CD4-positive, alpha-beta T cell (primary cell): ENCODE measurements at regions not wholly inside any gene's neighbourhood (a gene's known extent, or its start where the extent isn't known, plus 50 kb on each side); places are given as distances from the start of the nearest gene placed in this dataset.

Source experiments
- ATAC-seq: fragments of 200-7000 bp; cut with Tn5 transposase; one replicate; pipeline ENCODE4 v1.10.0; 2022; ENCODE audit warnings: mild to moderate bottlenecking; ENCODE audit not compliant: poor library complexity
- CTCF ChIA-PET: fragments of 350-600 bp; sonication (Branson Sonifier 250); formaldehyde crosslinking; loops from one replicate; lab custom pipeline; 2021; ENCODE audit warnings: antibody characterized with exemption, inconsistent platforms; lab: Charles Lee
- POLR2A ChIA-PET: fragments of 350-600 bp; sonication (Branson Sonifier 250); formaldehyde crosslinking; loops from one replicate; lab custom pipeline; 2021; ENCODE audit warnings: antibody characterized with exemption, inconsistent platforms; lab: Charles Lee
- DNase-seq, 14 experiments: peaks; one replicate each; pipeline ENCODE4 v3.0.0-alpha.2; 2013 to 2020; ENCODE audit warnings: mixed read lengths in 2 of 14
- H3K27ac ChIP-seq, 2 donors: one replicate each; pipeline versions ENCODE4 v1.5.1 to v1.7.0; 2013; ENCODE audit warnings: low read length in 2 of 2, low read depth in 1 of 2, mild to moderate bottlenecking in 1 of 2
- H3K27me3 ChIP-seq, 2 experiments: 1 replicate in 1 of 2; 2 replicates in 1 of 2; pipeline versions ENCODE4 v1.6.1 to v1.7.0; 2013; ENCODE audit warnings: low read length in 2 of 2, control low read depth in 1 of 2, mild to moderate bottlenecking in 1 of 2, moderate library complexity in 1 of 2; ENCODE audit not compliant: insufficient read depth in 2 of 2, control insufficient read depth in 1 of 2
- H3K36me3 ChIP-seq: one replicate; pipeline ENCODE4 v1.6.1; 2013; ENCODE audit warnings: low read length, control low read depth; ENCODE audit not compliant: insufficient read depth
- H3K4me1 ChIP-seq: one replicate; pipeline ENCODE4 v1.6.1; 2013; ENCODE audit warnings: low read length, control low read depth; ENCODE audit not compliant: insufficient read depth
- H3K4me3 ChIP-seq: one replicate; pipeline ENCODE4 v1.5.1; 2013; ENCODE audit warnings: mild to moderate bottlenecking, low read length, moderate library complexity
- H3K9me3 ChIP-seq, 2 experiments: 1 replicate in 1 of 2; 2 replicates in 1 of 2; pipeline versions ENCODE4 v1.6.1 to v1.7.0; 2013; ENCODE audit warnings: low read length in 2 of 2, mild to moderate bottlenecking in 2 of 2, control low read depth in 1 of 2, moderate library complexity in 1 of 2; ENCODE audit not compliant: control insufficient read depth in 1 of 2, insufficient read depth in 1 of 2
- H3K27ac Mint-ChIP-seq: one replicate; pipeline ENCODE4 v1.8.0; 2020; ENCODE audit warnings: mixed read lengths
- H3K27me3 Mint-ChIP-seq: one replicate; pipeline ENCODE4 v1.8.0; 2021; ENCODE audit warnings: mixed read lengths
- H3K36me3 Mint-ChIP-seq: one replicate; pipeline ENCODE4 v1.8.0; 2021; ENCODE audit warnings: low read depth, mixed read lengths
- H3K4me1 Mint-ChIP-seq: one replicate; pipeline ENCODE4 v1.8.0; 2021; ENCODE audit warnings: low read depth, mixed read lengths
- H3K4me3 Mint-ChIP-seq: one replicate; pipeline ENCODE4 v1.8.0; 2020; ENCODE audit warnings: mild to moderate bottlenecking, mixed read lengths
- H3K9me3 Mint-ChIP-seq: one replicate; pipeline ENCODE4 v1.8.0; 2020; ENCODE audit warnings: mixed read lengths
- CTCF ChIP-seq: fragments of 200-600 bp; IDR thresholded peaks from one replicate; pipeline ENCODE4 v1.8.0; 2022; ENCODE audit warnings: antibody characterized with exemption, mild to moderate bottlenecking
- intact Hi-C, 2 experiments: fragments of 100-400 bp; cut with DNase I in 1 of 2; cut with micrococcal nuclease in 1 of 2; formaldehyde crosslinking; loops; one replicate each; pipeline versions ENCODE4 v1.15.1 to v1.9.0; 2023 to 2025; cut with DNase I, micrococcal nuclease

GRCh38 chr20:34163307-34163706, 51.3 kb upstream of the EIF2S2 start:
- H3K27me3 Mint-ChIP-seq: no peaks in the 10 kb centered on the region
- Histone ChIP-seq H3K27ac (no peak overlapping the region), H3K4me3 (no peak overlapping the region), H3K4me1 (no peaks in the 10 kb centered on the region), H3K36me3 (no peaks in the 10 kb centered on the region), H3K27me3 (no peaks in the 10 kb centered on the region), H3K9me3 (no peaks in the 10 kb centered on the region)
- H3K4me1 Mint-ChIP-seq: no peaks in the 10 kb centered on the region
- ATAC-seq (no peak), DNase-seq (no peak)
- CTCF ChIA-PET: no interaction called here
- no peak overlapping the region for H3K4me3 Mint-ChIP-seq
- no peaks in the 10 kb centered on the region for H3K36me3 Mint-ChIP-seq
- POLR2A ChIA-PET: no interaction called here
- intact Hi-C loops: no loop called here
- H3K9me3 Mint-ChIP-seq: no peaks in the 10 kb centered on the region
- H3K27ac Mint-ChIP-seq: no peak overlapping the region
- TF ChIP-seq CTCF: no peak

GRCh38 chr20:34164381-34164984, 52.4 kb upstream of the EIF2S2 start:
- Histone ChIP-seq H3K36me3 (no peaks in the 10 kb centered on the region), H3K27ac (no peak overlapping the region), H3K4me1 (no peaks in the 10 kb centered on the region), H3K27me3 (no peaks in the 10 kb centered on the region), H3K4me3 (no peak overlapping the region), H3K9me3 (no peaks in the 10 kb centered on the region)
- CTCF ChIA-PET: no interaction called here
- POLR2A ChIA-PET: no interaction called here
- DNase-seq: no peak
- intact Hi-C loops: no loop called here
- no peak for TF ChIP-seq CTCF
- no peak for ATAC-seq
- Mint-ChIP-seq H3K27ac (no peak overlapping the region), H3K4me1 (no peaks in the 10 kb centered on the region), H3K9me3 (no peaks in the 10 kb centered on the region), H3K36me3 (no peaks in the 10 kb centered on the region), H3K4me3 (no peak overlapping the region), H3K27me3 (no peaks in the 10 kb centered on the region)

GRCh38 chr20:34165018-34165619, 53.1 kb upstream of the EIF2S2 start:
- H3K27ac ChIP-seq: no peak overlapping the region
- no peaks in the 10 kb centered on the region for H3K4me1 ChIP-seq
- intact Hi-C loops: no loop called here
- DNase-seq (no peak), ATAC-seq (no peak)
- POLR2A ChIA-PET: no interaction called here
- CTCF ChIA-PET: no interaction called here
- Mint-ChIP-seq H3K36me3 (no peaks in the 10 kb centered on the region), H3K9me3 (no peaks in the 10 kb centered on the region), H3K27ac (no peak overlapping the region), H3K4me1 (no peaks in the 10 kb centered on the region), H3K27me3 (peaks cover under 1% of the 10 kb centered on the region), H3K4me3 (no peak overlapping the region)
- H3K27me3 ChIP-seq: no peaks in the 10 kb centered on the region
- no peak overlapping the region for H3K4me3 ChIP-seq
- no peaks in the 10 kb centered on the region for H3K36me3 ChIP-seq
- H3K9me3 ChIP-seq: no peaks in the 10 kb centered on the region
- no peak for TF ChIP-seq CTCF
